ELR (cell line): ENCODE measurements at regions not wholly inside any gene's neighbourhood (a gene's known extent, or its start where the extent isn't known, plus 50 kb on each side); places are given as distances from the start of the nearest gene placed in this dataset.

Source experiments
- DNase-seq: peaks from one replicate; pipeline ENCODE4 v3.0.0-alpha.2; 2015; ENCODE audit warnings: low read depth

- no peak for DNase-seq
Measured at GRCh38 chr9:19597176-19597575, 188.4 kb downstream of the ACER2 start.

DNA sequence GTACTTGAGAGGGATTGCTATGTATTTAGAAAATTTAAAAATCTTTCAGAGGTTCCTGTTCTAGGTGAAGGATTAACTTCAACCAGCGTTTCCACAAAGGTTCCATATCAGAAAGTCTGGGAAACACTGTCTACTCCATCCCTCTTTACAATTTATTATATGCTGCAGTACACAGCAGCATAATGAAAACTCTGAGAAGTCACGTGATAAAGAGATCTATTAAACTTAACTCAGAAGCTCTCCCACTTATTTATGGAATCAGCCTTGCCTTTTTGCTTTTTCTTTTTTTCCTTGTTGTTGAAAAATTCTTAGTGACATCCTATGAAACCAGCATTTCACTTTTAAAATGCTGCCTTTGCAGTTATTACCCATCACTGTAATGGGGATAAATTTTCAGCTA, 186.2 kb downstream of the ACER2 start:
- DNase-seq: no peak

- DNase-seq: no peak
Measured at GRCh38 chr9:19587678-19588077, 178.9 kb downstream of the ACER2 start.

- DNase-seq: no peak
Measured at GRCh38 chr9:19583890-19584289, 175.1 kb downstream of the ACER2 start.

GRCh38 chr9:19577411-19577810, 168.6 kb downstream of the ACER2 start:
- DNase-seq: no peak

DNA sequence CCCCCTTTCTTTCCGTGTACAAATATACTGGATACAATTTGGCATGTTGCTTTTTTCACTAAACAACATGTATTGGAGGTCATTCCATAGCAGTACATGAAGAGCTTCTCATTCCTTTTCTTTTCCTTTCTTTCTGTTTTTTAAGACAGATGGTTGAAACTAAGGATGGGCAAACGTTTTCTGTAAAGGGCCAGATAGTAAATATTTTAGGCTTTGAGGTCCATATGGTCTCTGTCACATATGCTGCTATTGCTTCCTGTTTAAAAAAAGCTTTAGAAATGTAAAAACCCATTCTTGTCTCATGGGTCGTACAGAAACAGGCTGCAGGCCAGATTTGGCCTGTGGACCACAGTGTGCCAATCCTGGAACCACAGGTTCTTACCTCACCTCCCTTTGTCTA, 160.1 kb downstream of the ACER2 start:
- DNase-seq: no peak

DNA sequence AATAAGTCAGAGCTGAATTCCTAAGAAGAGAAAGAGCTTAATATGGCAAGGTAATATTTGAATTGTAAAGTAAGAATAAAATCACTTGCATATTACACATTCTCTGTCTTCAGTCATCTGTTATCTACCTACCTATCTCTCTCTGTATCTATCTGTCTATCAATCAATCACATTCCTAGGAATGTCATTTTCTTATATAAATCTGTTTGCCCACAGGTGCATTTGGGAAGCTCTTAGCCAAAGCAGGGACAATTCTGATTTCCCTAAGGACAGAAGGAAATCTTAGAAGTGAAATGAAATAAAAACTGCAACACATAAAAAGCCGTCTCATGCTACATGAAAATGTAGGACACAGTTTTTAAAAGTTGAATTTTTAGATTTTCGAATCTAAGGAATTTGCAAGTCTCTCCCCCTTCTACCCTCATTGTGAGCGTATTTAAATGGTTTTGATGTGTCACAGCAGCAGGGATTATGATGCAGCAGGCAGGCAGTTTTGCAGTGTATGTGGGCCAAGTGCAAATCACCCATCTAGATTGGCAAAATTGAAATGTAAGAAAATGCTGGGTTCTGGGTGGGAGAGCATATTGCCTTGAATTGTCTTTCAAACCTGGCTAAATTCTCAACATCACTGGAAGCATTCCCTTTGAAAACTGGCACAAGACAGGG, 155.7 kb downstream of the ACER2 start:
- DNase-seq: no peak

GRCh38 chr9:19555214-19555613, 146.4 kb downstream of the ACER2 start:
- no peak for DNase-seq

GRCh38 chr9:19554529-19554928, 145.7 kb downstream of the ACER2 start:
- no peak for DNase-seq

- DNase-seq: no peak
Measured at GRCh38 chr9:19553441-19553840, 144.6 kb downstream of the ACER2 start.

- DNase-seq: no peak
Measured at GRCh38 chr9:19552282-19553105, 143.7 kb downstream of the ACER2 start.

DNA sequence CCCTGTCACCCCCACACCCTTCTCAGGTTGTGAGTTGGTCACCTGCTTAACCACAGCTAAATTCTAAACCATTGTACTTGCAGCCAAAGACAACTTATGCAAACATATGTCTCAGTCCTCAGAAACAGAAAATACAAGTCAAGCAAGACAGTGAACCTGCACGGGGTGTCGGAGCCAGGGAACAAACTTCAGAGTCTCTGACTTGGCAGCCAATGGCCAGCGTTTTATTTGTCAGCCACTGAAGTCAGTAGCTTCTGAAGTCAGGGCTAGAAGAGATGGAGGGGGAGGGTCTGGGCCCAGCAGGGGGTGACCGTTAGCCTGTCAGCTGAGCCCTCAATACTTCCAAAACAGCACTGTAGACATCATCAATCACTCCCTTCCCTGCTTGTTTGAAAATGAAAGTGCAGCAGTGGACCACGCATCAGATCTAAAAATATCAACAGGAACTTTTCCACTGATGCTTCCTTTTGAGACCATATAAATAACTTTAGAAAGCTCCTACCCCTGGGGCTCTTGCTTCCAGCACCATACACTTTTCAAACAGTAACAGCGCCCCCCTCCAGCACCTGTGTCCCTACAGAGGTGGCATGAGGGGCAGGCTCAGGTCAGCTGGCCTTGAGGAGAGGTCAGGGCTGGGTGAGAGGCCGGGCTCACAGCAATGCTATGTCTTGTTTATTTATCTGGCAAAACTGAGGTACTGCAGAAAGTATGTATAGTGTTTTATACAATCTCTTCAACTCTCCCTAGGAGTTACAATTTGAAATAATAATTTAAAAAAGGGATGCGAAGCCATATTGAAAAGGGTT, 142.5 kb downstream of the ACER2 start:
- DNase-seq: no peak

DNA sequence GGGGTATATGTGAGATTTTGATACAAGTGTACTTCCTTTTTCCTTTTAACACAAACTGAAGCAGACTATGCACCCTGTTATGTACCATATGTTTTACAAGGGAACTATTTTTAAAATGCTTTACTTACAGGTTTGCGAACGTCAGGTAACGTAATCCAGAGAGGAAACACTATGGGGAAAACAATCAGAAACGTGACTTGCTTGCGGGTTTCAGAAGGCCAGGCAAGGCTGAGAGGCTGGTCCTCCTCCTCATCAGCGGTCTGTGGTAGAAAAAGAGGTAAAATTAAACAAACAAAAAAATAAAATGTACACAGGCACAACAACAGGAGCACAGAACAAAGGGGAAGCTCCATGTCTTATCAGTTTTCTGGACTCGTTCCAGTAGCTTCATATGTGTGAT, 141.2 kb downstream of the ACER2 start:
- DNase-seq: no peak

GRCh38 chr9:19533373-19533772, 124.6 kb downstream of the ACER2 start:
- peak; percentile 11 for DNase-seq

DNA sequence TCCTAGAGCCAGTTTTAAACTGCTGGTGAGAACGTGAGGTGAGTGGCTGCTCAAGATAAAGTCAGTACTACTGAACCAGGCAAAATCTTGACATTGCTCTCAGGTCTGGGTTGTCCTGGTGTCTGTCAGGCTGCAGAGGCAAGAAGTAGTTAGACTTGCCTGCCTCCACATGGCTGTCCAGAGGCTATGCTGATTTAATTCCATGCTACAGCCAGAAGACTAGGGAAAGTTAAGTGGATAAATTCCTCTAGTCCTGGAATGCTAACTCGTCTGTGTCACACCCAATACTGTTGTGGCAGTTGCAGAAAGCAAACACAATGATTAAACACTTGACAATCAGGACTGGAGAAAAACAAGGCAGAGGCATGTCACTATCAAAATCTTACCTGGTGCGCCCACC, 118.9 kb downstream of the ACER2 start:
- no peak for DNase-seq

DNA sequence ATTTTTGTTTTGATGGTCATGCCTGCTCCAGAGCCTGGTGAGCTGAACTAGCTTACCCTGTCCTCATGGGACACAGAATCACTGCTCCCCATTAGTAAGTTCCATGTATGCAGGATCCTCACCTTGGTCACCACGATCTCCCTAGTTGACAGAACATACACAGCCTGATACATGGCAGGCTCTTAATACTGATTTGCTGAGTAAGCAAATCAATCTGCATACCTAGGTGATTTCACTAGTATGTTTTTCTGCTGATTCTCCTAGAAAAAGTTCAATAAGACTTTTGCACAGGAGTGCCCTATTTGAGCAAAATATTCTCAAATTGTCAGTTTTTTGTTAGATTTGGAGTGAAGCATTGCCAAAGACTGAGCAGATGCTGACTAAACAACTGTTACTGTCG, 113.7 kb downstream of the ACER2 start:
- no peak for DNase-seq

DNA sequence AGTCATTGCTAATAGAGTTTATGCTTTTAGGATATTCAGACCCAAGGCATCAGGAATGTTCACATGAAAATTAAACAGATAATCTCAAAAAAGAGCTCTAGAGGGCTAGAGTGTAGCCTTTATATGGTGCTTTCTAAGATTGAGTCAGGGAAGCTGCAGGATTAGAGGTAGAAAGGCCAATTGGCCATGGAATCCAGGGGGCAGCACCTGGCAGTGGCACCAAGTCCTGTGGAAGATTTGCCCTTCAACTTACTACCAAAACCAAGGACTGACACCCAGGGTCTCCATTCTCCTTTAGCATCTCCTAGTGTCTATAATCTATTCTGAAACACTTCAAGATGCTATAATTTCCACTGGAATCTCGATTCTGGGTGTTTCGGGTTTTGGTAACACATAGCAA, 112.4 kb downstream of the ACER2 start:
- no peak for DNase-seq

DNA sequence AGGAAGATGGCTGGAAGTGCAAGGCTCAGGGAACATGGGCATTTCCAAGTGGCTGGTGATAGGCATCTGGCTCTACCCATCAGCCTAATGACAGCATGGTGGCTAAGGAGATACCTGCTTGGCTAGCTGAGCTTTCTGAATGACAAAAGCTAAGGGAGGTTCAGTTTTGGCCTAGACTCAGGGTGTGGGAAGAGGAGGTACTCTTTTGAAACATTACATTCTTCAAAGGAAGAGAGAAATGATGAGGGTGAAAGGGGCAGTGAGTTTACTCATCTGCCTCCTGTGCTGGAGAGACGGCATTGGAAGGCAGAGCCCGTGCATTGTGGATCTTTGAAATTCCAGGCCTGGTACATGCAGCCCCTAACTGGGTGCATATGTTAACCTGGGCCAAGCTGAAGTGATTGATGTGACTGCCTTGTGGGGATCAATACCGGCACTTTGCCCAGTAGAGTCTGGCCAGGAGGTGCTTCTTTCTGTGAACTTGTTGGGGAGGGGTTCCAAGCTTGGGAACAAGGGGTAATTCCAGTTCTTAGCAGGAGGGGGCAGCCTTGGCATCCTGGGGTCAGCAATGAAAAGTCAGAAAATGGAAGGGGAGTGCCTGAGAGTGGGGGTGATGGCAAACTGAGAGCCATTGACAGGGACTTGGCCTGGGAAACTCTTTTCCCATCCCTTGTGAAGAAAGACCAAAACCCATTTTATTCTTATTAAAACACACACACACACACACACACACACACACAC, 108.6 kb downstream of the ACER2 start:
- peak; percentile 17 for DNase-seq

DNA sequence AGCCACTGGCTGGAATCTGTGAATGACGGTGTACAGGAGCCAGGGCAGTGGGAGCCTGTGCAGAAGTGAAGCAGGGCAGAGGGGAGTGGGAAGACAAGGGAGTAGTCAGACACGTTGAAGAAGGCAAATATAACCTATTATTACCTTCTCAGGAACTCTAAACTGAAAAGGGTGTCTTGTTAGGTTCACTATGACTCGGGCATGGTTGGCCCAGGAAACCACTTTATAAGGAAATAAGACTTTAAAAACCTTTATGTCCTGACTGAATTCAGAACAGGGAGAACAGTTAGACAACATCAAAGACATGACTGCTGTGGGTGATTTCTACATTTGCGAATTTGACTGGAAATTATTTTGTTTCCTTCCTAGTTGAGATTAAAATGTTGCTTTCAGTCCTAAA, 107.5 kb downstream of the ACER2 start:
- no peak for DNase-seq

GRCh38 chr9:19513671-19514275, 105.0 kb downstream of the ACER2 start:
- DNase-seq: no peak

- DNase-seq: no peak
Measured at GRCh38 chr9:19512103-19512832, 103.5 kb downstream of the ACER2 start.
